NCI-H510A (cell line): ENCODE measurements at regions not wholly inside any gene's neighbourhood (a gene's known extent, or its start where the extent isn't known, plus 50 kb on each side); places are given as distances from the start of the nearest gene placed in this dataset.

Experiments
- DNase-seq: peaks from one replicate; lab custom pipeline; 2025; lab: John Stamatoyannopoulos, UW

GRCh38 chr21:23729331-23729730, 1878.0 kb downstream of the MRPL39 start:
- DNase-seq, result no peak

GRCh38 chr21:23725576-23725975, 1881.7 kb downstream of the MRPL39 start:
- DNase-seq, result no peak

DNA sequence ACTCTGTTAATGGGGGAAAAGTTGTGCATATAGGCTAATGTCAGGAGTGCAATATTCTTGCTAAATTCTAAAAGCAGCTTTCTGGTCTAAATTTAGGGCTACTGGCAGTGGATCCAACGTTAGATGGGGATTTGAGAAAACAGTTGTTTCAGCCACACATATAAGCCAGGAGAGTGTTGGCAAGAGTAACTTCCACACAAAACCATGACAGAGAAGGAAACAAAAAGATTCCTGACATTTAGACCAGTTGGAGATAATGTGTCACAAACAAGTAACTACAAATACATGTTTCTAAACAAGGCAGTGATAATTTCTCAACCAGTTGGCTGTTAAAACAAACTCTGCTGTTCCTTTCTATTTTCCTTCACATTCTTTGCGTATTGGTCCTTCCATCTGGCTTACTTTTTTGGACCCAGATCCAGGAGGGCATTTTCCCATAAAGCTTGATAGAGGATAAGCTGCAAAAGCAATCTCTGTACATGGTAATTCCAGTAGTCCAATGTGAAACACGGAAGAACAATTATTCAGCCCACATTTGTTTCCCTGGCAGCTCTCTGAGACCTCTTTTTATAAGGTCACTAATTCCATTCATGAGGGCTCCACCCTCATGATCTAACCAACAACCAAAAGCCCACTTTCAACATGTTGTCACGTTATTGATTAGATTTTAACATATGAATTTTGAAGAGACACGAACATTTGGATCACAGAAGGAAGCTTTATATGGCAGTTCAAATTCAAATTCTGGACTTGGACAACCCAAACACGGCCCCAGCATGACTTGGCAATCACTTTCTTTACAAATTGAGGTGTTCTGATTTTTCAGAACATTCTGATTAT, 1888.6 kb downstream of the MRPL39 start:
- no peak for DNase-seq

- DNase-seq, result no peak
These were observed 1895.1 kb downstream of the MRPL39 start for GRCh38 chr21:23712166-23712565.

GRCh38 chr21:23706431-23706830, 1900.8 kb downstream of the MRPL39 start:
- no peak for DNase-seq

DNA sequence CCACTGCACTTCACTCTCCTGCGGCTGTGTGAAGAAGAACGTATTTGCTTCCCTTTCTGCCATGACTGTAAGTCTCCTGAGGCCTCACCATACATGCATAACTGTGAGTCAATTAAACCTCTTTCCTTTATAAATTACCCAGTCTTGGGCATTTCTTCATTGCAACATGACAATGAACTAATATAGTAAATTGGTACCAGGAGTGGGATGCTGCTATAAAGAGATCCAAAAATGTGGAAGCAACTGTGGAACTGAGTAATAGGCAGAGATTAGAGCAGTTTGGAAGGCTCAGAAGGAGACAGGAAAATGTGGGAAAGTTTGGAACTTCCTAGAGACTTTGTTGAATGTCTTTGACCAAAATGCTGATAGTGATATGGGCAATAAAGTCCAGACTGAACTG, 1907.9 kb downstream of the MRPL39 start:
- no peak for DNase-seq

- DNase-seq, result no peak
These were observed 1908.7 kb downstream of the MRPL39 start for GRCh38 chr21:23698619-23699018.

GRCh38 chr21:23695443-23695842, 1911.8 kb downstream of the MRPL39 start:
- DNase-seq, result no peak

- no peak for DNase-seq
These were observed 1912.9 kb downstream of the MRPL39 start for GRCh38 chr21:23694390-23694789.

GRCh38 chr21:23690316-23690715, 1917.0 kb downstream of the MRPL39 start:
- DNase-seq, result no peak

- no peak for DNase-seq
These were observed 1920.4 kb downstream of the MRPL39 start for GRCh38 chr21:23686737-23687523.

DNA sequence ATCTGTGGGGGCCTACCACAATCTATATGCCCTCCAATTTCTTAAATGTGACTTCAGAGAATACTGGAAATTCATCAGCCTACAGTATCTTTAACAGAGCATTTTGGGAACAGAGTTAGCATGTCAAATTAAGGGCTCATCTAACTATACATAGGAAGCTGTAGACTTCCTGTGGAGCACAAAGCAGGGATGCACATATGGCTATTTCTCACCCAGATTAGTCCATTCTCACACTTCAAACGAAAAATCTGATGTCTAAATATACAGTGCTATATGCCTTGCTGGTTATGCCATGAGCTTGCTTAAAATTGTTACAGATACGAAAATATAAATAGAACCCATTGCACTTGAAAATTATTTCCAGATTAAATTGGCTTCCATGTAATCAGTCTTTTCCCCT, 1922.8 kb downstream of the MRPL39 start:
- DNase-seq, result no peak

DNA sequence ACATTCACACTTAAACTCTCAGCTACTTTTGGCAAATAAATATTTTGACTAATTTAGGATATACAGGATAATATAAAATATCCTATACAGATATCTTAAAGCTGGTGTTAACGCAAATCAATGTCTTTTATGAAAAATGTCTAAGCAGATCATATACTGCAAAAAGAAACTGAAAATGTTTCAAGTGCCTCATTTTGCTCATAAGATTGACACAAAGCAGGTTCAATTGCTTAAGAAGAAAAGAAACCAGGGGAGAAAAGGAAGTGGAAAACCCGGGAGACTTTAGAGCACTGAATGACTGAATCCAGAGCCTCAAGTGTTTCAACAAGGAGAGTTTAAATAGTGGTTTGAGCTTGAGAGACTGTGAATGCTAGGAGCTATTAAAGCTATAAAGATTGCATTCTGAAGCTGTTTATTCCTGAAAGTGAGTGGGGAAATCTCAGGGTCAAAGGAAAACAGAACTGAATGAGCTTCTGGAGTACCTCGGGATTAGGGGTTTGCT, 1943.0 kb downstream of the MRPL39 start:
- no peak for DNase-seq

- DNase-seq, result no peak
These were observed 1946.7 kb downstream of the MRPL39 start for GRCh38 chr21:23660560-23660959.

DNA sequence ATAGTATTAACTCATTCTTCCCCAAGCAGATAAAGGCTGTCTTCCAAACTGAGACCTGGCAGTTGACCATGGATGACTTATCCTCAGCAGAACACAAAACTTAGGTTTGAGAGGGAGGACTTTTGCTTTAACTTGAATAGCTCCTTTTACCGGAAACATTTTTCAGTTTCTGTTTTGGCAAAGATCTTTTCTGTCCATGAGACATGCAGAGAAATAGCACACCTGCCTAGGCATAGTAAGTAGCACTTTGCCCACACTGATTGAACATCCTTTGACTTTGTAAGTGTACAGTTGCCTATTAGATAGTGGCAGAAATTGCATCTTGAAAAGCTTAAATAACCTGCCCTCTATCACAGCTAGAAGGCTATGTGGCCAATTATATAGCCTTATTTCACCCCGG, 1962.5 kb downstream of the MRPL39 start:
- DNase-seq, result no peak

DNA sequence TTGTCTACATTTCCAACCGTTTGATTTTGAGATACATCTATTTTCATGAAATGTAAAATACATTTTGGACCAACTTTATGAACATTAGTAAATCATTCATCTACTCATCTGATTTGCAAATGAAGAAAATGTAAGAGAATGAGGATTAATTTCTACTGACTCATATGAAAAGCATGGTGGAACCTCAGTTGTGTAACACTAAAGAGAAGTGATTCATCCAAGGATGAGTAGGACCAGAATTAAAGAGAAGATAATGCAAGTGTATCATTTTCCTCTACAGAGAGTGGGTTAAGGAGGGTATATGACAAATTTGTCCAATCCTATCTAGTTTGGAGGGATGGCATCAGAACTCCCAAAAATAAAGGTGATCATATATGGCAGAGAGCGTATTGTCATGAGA, 1967.6 kb downstream of the MRPL39 start:
- DNase-seq, result no peak

DNA sequence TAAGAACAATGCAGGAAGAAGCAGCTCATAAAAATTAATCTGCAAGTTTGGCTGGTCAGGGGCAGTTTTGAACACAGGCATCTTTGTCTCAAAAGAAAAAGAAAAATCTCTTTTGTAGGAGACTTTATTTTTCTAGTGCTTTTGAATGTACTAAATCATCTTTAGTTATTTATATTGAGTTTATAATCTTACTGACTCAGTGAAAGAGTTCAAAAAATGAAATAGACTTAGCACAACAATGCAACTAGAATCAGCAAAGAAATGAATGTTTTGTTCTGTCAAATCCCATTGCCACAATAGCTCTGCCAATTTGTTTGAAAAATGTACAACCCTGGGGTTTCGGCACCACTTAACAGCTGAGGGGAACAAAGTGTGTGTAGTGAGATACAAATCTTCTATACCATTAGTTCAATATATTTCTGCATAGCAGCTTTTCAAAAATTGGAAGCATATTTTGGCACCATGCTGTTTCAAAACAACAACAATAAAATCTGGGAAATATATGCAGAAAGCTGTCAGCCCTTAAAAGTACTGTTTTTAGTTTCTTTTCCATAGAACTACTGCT, 1969.1 kb downstream of the MRPL39 start:
- no peak for DNase-seq

- no peak for DNase-seq
These were observed 1973.8 kb downstream of the MRPL39 start for GRCh38 chr21:23633447-23633940.

GRCh38 chr21:23624281-23624680, 1983.0 kb downstream of the MRPL39 start:
- DNase-seq, result no peak

GRCh38 chr21:23613014-23613413, 1994.3 kb downstream of the MRPL39 start:
- DNase-seq, result no peak

DNA sequence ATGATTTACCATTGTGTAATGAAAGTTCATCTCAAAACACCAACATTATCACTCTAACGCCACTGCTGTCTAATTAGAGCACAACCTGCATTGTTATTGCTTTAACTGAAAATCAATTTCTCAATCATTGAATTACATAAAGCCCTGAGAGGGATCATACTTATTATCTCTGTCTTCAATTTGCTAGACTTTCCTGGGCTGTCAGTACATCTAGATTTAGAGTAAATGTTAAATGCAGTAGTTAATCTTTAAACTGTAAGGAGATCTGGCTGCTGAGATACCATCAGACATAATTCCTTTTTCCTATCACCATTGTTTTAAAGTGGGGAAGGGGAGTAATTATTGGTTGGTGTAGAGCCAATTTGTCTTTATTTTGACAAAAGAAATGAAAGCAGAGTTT, 1995.1 kb downstream of the MRPL39 start:
- DNase-seq, result no peak

DNA sequence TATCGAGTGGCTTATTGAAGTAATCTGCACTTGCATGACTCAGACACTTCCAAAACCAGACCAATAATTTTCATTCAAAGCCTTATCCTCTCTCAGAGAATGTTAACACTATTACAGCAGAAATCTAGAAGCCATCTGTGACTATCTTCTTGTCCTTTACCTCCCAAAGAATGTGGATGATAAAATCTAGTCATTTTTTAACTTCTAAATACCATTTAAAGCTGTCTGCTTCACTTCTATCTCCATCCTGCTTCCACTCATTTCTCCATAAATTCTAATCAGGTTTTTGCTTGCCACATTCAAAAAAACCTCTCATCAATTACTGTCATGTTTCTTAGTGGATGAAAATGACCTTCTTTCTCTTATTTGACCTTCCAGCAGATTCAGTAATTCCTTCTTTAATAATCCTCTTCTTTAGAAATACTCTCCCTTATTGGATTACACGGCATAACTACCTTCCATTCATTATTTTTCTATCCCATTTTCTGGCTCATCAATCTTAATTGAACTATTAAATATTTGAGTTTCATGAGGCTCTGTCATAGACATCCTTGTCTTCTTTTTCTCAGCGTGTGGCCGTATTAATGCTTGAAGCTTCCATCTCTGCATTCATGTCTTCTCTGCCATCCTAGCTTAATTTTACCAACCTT, 1999.4 kb downstream of the MRPL39 start:
- DNase-seq, result no peak
